ENCODE measurements at regions not wholly inside any gene's neighbourhood (a gene's known extent, or its start where the extent isn't known, plus 50 kb on each side); places are given as distances from the start of the nearest gene placed in this dataset.

DNA sequence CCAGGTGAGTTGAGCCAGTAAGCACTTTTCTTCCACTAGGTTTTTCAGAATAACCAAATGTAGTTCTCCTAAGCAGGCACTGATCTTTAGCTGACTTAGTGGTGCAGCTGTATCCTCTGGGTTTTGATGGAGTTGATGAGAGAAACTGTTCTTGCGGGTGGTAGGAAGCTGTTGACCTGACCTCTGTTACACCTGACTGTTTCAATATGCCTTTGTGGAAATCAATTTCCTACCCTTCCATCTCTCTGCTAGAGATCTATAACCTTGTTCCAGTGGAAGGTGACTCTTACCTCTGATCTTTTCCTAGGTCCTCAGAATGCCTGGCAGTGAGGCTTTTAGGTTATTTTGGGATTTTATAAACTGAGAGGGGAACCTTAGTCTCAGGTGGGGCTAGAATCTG is 51.6 kb upstream of the MACF1 start:
- intact Hi-C loops (cut with micrococcal nuclease), result no loop called here
- H3K36me3 ChIP-seq (ENCODE audit: control insufficient read depth in 2 of 2, extremely low read depth in 1 of 2, insufficient read depth in 2 of 2, low read length in 2 of 2), result no peaks in the 10 kb centered on the region
- no peak for FAIRE-seq
- POLR2A ChIA-PET, result no interaction called here
- peak overlapping the region; percentile 73 for H3K27ac ChIP-seq (ENCODE audit: insufficient read depth, low read depth, low read length)
- TF ChIP-seq, protein P1, sequence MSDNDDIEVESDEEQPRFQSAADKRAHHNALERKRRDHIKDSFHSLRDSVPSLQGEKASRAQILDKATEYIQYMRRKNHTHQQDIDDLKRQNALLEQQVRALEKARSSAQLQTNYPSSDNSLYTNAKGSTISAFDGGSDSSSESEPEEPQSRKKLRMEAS (IDR thresholded peaks at IDR 0.05; ENCODE audit: insufficient read depth, insufficient read length), result no peak
- TF ChIP-seq JUN (IDR thresholded peaks at IDR 0.05; ENCODE audit: borderline replicate concordance, insufficient read depth, insufficient read length, low read depth), result no peak
- TF ChIP-seq GATA2 (IDR thresholded peaks at IDR 0.05; ENCODE audit: insufficient read depth, insufficient read length, low read depth, low read length), result no peak
- TF ChIP-seq EZH2 (IDR thresholded peaks at IDR 0.05; ENCODE audit: borderline replicate concordance, low read depth, low read length, severe bottlenecking), result no peak
- TF ChIP-seq MYC (IDR thresholded peaks at IDR 0.05; ENCODE audit: low read depth, low read length), result no peak
- TF ChIP-seq POLR2A (IDR thresholded peaks at IDR 0.05; ENCODE audit: low read depth, low read length), result no peak
- no peak for TF ChIP-seq FOS (IDR thresholded peaks at IDR 0.05; ENCODE audit: borderline replicate concordance, insufficient read depth, low read length)
- TF ChIP-seq, protein P2, sequence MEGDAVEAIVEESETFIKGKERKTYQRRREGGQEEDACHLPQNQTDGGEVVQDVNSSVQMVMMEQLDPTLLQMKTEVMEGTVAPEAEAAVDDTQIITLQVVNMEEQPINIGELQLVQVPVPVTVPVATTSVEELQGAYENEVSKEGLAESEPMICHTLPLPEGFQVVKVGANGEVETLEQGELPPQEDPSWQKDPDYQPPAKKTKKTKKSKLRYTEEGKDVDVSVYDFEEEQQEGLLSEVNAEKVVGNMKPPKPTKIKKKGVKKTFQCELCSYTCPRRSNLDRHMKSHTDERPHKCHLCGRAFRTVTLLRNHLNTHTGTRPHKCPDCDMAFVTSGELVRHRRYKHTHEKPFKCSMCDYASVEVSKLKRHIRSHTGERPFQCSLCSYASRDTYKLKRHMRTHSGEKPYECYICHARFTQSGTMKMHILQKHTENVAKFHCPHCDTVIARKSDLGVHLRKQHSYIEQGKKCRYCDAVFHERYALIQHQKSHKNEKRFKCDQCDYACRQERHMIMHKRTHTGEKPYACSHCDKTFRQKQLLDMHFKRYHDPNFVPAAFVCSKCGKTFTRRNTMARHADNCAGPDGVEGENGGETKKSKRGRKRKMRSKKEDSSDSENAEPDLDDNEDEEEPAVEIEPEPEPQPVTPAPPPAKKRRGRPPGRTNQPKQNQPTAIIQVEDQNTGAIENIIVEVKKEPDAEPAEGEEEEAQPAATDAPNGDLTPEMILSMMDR (IDR thresholded peaks at IDR 0.05; ENCODE audit: extremely low read depth in 1 of 2, insufficient read depth in 1 of 2, low read depth in 1 of 2, low read length in 2 of 2), result no peak
- TF ChIP-seq POLR2AphosphoS5 (IDR thresholded peaks at IDR 0.05; ENCODE audit: insufficient read depth, low read depth, low read length), result no peak
- H2AFZ ChIP-seq (ENCODE audit: low read depth, low read length), result no peak overlapping the region
- no peak overlapping the region for H3K4me3 ChIP-seq (replicated peaks in 1 of 3; ENCODE audit: insufficient read depth in 1 of 3, low read depth in 1 of 3, low read length in 3 of 3)
- H3K9me3 ChIP-seq (replicated peaks; ENCODE audit: control insufficient read depth, insufficient read depth, low read length), result no peaks in the 10 kb centered on the region
- no peaks in the 10 kb centered on the region for H4K20me1 ChIP-seq (replicated peaks; ENCODE audit: control insufficient read depth, extremely low read depth, insufficient read depth, low read length)
- CTCF ChIA-PET, result interaction anchor here (1.5 to 1.7 kb wide), 3 partner anchors 11 to 54 kb away, joined by 6 to 7 read pairs (median 6); no protein-coding TSS in a partner anchor
- no peak overlapping the region for H3K4me2 ChIP-seq (ENCODE audit: insufficient read depth, low read length)
- H3K27me3 ChIP-seq (ENCODE audit: control insufficient read depth in 2 of 2, insufficient read depth in 2 of 2, low read length in 2 of 2), result no peaks in the 10 kb centered on the region
- dilution Hi-C loops (cut with MboI; ENCODE audit: extremely low pct_ligation_motif_present, low sequenced_read_pairs), result no loop called here
- H3K9ac ChIP-seq (replicated peaks; ENCODE audit: extremely low read depth, insufficient read depth, low read length), result no peak overlapping the region
- H3K9me1 ChIP-seq (replicated peaks; ENCODE audit: control insufficient read depth, extremely low read depth, insufficient read depth, low read length), result no peaks in the 10 kb centered on the region
- BruUV-seq (replicated peaks), result no TSS peak
- no peak for DNase-seq (ENCODE audit: low read depth, low spot score)
- H3K4me1 ChIP-seq (ENCODE audit: control insufficient read depth, extremely low read depth, insufficient read depth, low read length), result peaks cover 76% of the 10 kb centered on the region
- peaks cover 89% of the 10 kb centered on the region for H3K79me2 ChIP-seq (ENCODE audit: control insufficient read depth, insufficient read depth, low read length)

All from endothelial cell of umbilical vein (primary cell).